ENCODE measurements at regions not wholly inside any gene's neighbourhood (a gene's known extent, or its start where the extent isn't known, plus 50 kb on each side); places are given as distances from the start of the nearest gene placed in this dataset.

DNA sequence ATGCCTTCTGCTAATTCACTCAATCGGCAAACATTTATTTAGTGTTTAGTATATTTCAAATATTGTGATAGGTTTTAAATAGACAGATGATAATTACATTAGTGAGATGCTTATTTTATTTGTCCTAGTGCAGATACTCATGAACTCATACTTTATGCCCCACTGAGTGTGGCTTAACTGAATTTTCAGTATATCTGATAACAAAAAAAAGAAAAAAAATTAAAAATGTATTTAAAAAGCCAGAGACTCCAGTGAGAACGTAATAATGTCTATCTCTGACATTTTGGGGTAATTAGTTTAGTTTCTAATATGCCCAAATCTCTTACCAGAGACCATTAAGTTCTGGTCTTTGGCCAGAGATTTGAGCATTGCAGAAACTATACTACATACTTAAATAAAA lies 332.6 kb upstream of the CHORDC1 start:
- TF ChIP-seq TAF1 (IDR thresholded peaks at IDR 0.05; ENCODE audit: low read depth) = no peak
- no peak for TF ChIP-seq CEBPB (IDR thresholded peaks at IDR 0.05)
- TF ChIP-seq CREB1 (IDR thresholded peaks at IDR 0.05; ENCODE audit: low read depth) = no peak
- TF ChIP-seq EGR1 (IDR thresholded peaks at IDR 0.05) = no peak
- TF ChIP-seq, protein P1, sequence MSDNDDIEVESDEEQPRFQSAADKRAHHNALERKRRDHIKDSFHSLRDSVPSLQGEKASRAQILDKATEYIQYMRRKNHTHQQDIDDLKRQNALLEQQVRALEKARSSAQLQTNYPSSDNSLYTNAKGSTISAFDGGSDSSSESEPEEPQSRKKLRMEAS (IDR thresholded peaks at IDR 0.05) = no peak
- TF ChIP-seq TCF12 (IDR thresholded peaks at IDR 0.05; ENCODE audit: low read depth) = no peak
- no peak for TF ChIP-seq FOXM1 (IDR thresholded peaks at IDR 0.05; ENCODE audit: borderline replicate concordance, low read depth)
- no peak for TF ChIP-seq RAD21 (IDR thresholded peaks at IDR 0.05; ENCODE audit: low read depth)
- no peak for TF ChIP-seq YY1 (IDR thresholded peaks at IDR 0.05; ENCODE audit: low read depth)
- TF ChIP-seq, protein P2, sequence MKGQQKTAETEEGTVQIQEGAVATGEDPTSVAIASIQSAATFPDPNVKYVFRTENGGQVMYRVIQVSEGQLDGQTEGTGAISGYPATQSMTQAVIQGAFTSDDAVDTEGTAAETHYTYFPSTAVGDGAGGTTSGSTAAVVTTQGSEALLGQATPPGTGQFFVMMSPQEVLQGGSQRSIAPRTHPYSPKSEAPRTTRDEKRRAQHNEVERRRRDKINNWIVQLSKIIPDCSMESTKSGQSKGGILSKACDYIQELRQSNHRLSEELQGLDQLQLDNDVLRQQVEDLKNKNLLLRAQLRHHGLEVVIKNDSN (IDR thresholded peaks at IDR 0.05) = no peak
- TF ChIP-seq TEAD4 (IDR thresholded peaks at IDR 0.05) = no peak
- no peak for TF ChIP-seq ZBTB7A (IDR thresholded peaks at IDR 0.05; ENCODE audit: low read depth)
- no peak for TF ChIP-seq EP300 (IDR thresholded peaks at IDR 0.05; ENCODE audit: borderline replicate concordance)
- TF ChIP-seq, protein P3, sequence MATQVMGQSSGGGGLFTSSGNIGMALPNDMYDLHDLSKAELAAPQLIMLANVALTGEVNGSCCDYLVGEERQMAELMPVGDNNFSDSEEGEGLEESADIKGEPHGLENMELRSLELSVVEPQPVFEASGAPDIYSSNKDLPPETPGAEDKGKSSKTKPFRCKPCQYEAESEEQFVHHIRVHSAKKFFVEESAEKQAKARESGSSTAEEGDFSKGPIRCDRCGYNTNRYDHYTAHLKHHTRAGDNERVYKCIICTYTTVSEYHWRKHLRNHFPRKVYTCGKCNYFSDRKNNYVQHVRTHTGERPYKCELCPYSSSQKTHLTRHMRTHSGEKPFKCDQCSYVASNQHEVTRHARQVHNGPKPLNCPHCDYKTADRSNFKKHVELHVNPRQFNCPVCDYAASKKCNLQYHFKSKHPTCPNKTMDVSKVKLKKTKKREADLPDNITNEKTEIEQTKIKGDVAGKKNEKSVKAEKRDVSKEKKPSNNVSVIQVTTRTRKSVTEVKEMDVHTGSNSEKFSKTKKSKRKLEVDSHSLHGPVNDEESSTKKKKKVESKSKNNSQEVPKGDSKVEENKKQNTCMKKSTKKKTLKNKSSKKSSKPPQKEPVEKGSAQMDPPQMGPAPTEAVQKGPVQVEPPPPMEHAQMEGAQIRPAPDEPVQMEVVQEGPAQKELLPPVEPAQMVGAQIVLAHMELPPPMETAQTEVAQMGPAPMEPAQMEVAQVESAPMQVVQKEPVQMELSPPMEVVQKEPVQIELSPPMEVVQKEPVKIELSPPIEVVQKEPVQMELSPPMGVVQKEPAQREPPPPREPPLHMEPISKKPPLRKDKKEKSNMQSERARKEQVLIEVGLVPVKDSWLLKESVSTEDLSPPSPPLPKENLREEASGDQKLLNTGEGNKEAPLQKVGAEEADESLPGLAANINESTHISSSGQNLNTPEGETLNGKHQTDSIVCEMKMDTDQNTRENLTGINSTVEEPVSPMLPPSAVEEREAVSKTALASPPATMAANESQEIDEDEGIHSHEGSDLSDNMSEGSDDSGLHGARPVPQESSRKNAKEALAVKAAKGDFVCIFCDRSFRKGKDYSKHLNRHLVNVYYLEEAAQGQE (IDR thresholded peaks at IDR 0.05; ENCODE audit: low read depth) = no peak
- no peak for TF ChIP-seq NFIC (IDR thresholded peaks at IDR 0.05)

DNA sequence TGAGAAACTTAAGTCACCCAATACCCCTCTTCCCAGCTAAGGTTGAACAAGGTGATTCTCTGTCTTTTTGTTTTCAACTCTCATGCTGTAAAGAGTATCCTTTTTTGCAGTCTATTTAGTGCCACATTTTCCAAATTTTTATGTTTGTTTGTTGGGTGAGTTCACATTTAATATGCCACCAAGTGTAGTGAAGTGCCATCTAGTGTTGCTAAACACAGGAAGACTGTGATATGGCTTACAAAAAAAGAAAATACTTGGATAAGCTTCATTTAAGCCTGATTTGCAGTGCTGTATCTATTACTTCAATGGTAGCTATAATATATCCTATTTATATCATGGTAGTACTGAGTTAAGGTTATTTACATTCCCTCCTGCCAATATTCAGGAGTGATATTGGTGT lies 319.2 kb upstream of the CHORDC1 start:
- no peak for TF ChIP-seq TCF12 (IDR thresholded peaks at IDR 0.05; ENCODE audit: low read depth)
- no peak for TF ChIP-seq CEBPB (IDR thresholded peaks at IDR 0.05)
- no peak for TF ChIP-seq TAF1 (IDR thresholded peaks at IDR 0.05; ENCODE audit: low read depth)
- TF ChIP-seq, protein P2 (IDR thresholded peaks at IDR 0.05) = no peak
- no peak for TF ChIP-seq EP300 (IDR thresholded peaks at IDR 0.05; ENCODE audit: borderline replicate concordance)

DNA sequence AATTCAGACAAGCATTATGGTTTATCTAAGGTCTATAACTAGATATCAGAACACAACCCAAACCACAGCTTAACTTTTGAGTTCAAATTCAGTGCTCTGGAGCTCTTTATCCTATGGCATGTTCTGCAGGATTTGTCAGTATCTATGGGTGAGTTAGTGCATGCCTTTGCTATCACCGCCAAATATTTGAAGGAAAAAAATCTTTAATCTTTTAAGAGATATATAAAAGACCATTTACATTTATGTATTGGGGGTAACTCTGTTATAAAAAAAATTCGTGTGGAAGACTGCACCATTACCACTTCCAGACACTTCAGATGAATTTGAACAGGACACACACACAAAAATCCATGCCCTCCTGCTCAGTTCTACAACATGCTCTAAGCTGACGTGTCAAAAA lies 313.5 kb upstream of the CHORDC1 start:
- TF ChIP-seq CEBPB (IDR thresholded peaks at IDR 0.05) = no peak
- no peak for TF ChIP-seq EP300 (IDR thresholded peaks at IDR 0.05; ENCODE audit: borderline replicate concordance)
- TF ChIP-seq NFIC (IDR thresholded peaks at IDR 0.05) = no peak
- TF ChIP-seq TEAD4 (IDR thresholded peaks at IDR 0.05) = no peak
- TF ChIP-seq, protein P3 (IDR thresholded peaks at IDR 0.05; ENCODE audit: low read depth) = no peak
- no peak for TF ChIP-seq CREB1 (IDR thresholded peaks at IDR 0.05; ENCODE audit: low read depth)
- TF ChIP-seq TAF1 (IDR thresholded peaks at IDR 0.05; ENCODE audit: low read depth) = no peak
- TF ChIP-seq YY1 (IDR thresholded peaks at IDR 0.05; ENCODE audit: low read depth) = no peak
- no peak for TF ChIP-seq EGR1 (IDR thresholded peaks at IDR 0.05)
- TF ChIP-seq ZBTB7A (IDR thresholded peaks at IDR 0.05; ENCODE audit: low read depth) = no peak
- no peak for TF ChIP-seq RAD21 (IDR thresholded peaks at IDR 0.05; ENCODE audit: low read depth)
- TF ChIP-seq, protein P2 (IDR thresholded peaks at IDR 0.05) = no peak

DNA sequence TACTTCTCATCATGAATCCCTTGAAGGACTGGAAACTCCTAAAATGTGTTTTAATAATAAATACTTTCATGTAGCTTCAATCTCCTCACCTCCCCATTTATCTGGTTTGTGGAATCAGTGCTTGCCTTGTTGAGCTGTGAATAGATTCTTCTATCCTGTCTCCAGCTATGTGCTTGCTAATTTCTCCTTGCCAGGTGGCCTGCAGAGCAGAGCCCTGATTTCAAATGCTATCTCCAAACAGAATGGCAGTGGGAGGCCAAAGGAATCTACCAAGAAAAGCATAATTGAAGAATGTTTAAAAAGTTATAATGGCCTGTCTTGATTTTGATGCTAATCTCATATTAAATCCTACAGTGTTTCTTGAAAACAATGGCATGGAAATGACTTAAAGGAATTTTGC lies 309.3 kb upstream of the CHORDC1 start:
- TF ChIP-seq YY1 (IDR thresholded peaks at IDR 0.05; ENCODE audit: low read depth) (no peak), NFIC (IDR thresholded peaks at IDR 0.05) (no peak), TCF12 (IDR thresholded peaks at IDR 0.05; ENCODE audit: low read depth) (no peak), EP300 (IDR thresholded peaks at IDR 0.05; ENCODE audit: borderline replicate concordance) (no peak)
- TF ChIP-seq, protein P2 (IDR thresholded peaks at IDR 0.05) = no peak

DNA sequence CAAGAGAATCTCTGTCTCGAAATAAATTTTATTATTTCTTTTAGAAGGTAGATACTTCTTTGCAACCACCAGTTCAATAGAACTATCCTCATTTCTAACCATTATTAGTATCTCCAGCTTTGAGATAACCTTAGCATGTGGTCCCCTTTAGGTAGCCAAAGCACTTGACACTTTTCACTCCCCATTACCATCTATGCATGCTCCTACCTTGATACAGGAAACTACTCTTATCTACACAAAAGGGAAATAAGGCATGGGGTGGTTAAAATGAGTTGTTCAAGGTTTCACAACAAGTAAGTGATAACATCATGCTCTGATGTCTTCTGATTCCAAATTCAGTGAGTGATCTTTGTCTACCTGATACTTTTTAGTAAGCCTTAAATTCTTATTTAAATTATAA lies 308.2 kb upstream of the CHORDC1 start:
- TF ChIP-seq TAF1 (IDR thresholded peaks at IDR 0.05; ENCODE audit: low read depth) (no peak), RAD21 (IDR thresholded peaks at IDR 0.05; ENCODE audit: low read depth) (no peak), TCF12 (IDR thresholded peaks at IDR 0.05; ENCODE audit: low read depth) (no peak), EGR1 (IDR thresholded peaks at IDR 0.05) (no peak), CREB1 (IDR thresholded peaks at IDR 0.05; ENCODE audit: low read depth) (no peak)
- TF ChIP-seq, protein P3 (IDR thresholded peaks at IDR 0.05; ENCODE audit: low read depth) = no peak
- TF ChIP-seq, protein P1 (IDR thresholded peaks at IDR 0.05) = no peak

All from Ishikawa (cell line).